ENCODE measurements at regions not wholly inside any gene's neighbourhood (a gene's known extent, or its start where the extent isn't known, plus 50 kb on each side); places are given as distances from the start of the nearest gene placed in this dataset.

- Histone ChIP-seq H3K27ac (ENCODE audit: low read depth, low read length, poor library complexity, severe bottlenecking) (no peak overlapping the region), H3K79me2 (ENCODE audit: insufficient read depth, low read length) (no peaks in the 10 kb centered on the region), H4K20me1 (ENCODE audit: insufficient read depth, low read length) (no peaks in the 10 kb centered on the region), H3K27me3 (ENCODE audit: insufficient read depth, low read length) (no peaks in the 10 kb centered on the region), H3K36me3 (ENCODE audit: insufficient read depth, low read length) (no peaks in the 10 kb centered on the region), H3K4me1 (ENCODE audit: insufficient read depth, low read length, severe bottlenecking) (no peaks in the 10 kb centered on the region), H3K4me3 (ENCODE audit: low read depth, low read length, poor library complexity, severe bottlenecking) (no peak overlapping the region), H3K9ac (ENCODE audit: low read length) (no peak overlapping the region), H2AFZ (ENCODE audit: low read length) (no peak overlapping the region), H3K9me3 (ENCODE audit: low read length) (no peaks in the 10 kb centered on the region), H3K9me2 (ENCODE audit: low read depth, low read length) (no peaks in the 10 kb centered on the region), H3F3A (ENCODE audit: insufficient read depth, low read length) (no peaks in the 10 kb centered on the region), H3K4me2 (ENCODE audit: low read length) (no peak overlapping the region)
- TF ChIP-seq EZH2 (IDR thresholded peaks at IDR 0.05; ENCODE audit: borderline replicate concordance, low read length) (no peak), CTCF (IDR thresholded peaks at IDR 0.05; ENCODE audit: low read length) (no peak)
Measured at GRCh38 chr6:27061235-27061993, 186.1 kb upstream of the PRSS16 start.

- Histone ChIP-seq H4K20me1 (ENCODE audit: insufficient read depth, low read length) (no peaks in the 10 kb centered on the region), H3K36me3 (ENCODE audit: insufficient read depth, low read length) (no peaks in the 10 kb centered on the region), H3K4me1 (ENCODE audit: insufficient read depth, low read length, severe bottlenecking) (no peaks in the 10 kb centered on the region), H3K27me3 (ENCODE audit: insufficient read depth, low read length) (no peaks in the 10 kb centered on the region), H3K4me2 (ENCODE audit: low read length) (no peak overlapping the region), H3K4me3 (ENCODE audit: low read depth, low read length, poor library complexity, severe bottlenecking) (no peak overlapping the region), H3K27ac (ENCODE audit: low read depth, low read length, poor library complexity, severe bottlenecking) (no peak overlapping the region), H3K9ac (ENCODE audit: low read length) (no peak overlapping the region), H3K9me3 (ENCODE audit: low read length) (no peaks in the 10 kb centered on the region), H3K9me2 (ENCODE audit: low read depth, low read length) (no peaks in the 10 kb centered on the region), H2AFZ (ENCODE audit: low read length) (no peak overlapping the region), H3K79me2 (ENCODE audit: insufficient read depth, low read length) (no peaks in the 10 kb centered on the region), H3F3A (ENCODE audit: insufficient read depth, low read length) (no peaks in the 10 kb centered on the region)
- TF ChIP-seq CTCF (IDR thresholded peaks at IDR 0.05; ENCODE audit: low read length) = no peak
- no peak for TF ChIP-seq EZH2 (IDR thresholded peaks at IDR 0.05; ENCODE audit: borderline replicate concordance, low read length)
Measured at GRCh38 chr6:27062755-27063154, 184.7 kb upstream of the PRSS16 start.

DNA sequence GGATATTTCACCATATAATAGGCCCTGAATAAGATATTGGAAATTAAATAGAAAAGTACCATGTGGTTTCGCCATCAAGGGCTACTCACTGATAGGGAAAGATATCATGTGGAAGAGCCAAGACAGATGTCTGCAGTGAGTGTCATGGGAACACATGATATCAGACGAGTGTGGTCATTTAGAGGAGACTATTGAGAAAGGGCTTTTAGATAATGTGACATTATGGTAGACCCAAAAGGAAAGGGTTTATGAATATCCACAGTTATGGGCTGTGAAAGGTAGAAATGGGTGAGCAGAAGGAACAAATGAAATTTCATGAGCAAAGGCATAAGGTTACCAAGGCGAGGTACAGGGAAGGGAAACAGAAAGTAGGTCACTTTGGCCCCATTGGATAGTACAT is 182.3 kb upstream of the PRSS16 start:
- Histone ChIP-seq H4K20me1 (ENCODE audit: insufficient read depth, low read length) (no peaks in the 10 kb centered on the region), H3K9me2 (ENCODE audit: low read depth, low read length) (no peaks in the 10 kb centered on the region), H3K9ac (ENCODE audit: low read length) (no peak overlapping the region), H3K79me2 (ENCODE audit: insufficient read depth, low read length) (no peaks in the 10 kb centered on the region), H2AFZ (ENCODE audit: low read length) (no peak overlapping the region), H3K27ac (ENCODE audit: low read depth, low read length, poor library complexity, severe bottlenecking) (no peak overlapping the region), H3K9me3 (ENCODE audit: low read length) (no peaks in the 10 kb centered on the region), H3K27me3 (ENCODE audit: insufficient read depth, low read length) (no peaks in the 10 kb centered on the region), H3K4me3 (ENCODE audit: low read depth, low read length, poor library complexity, severe bottlenecking) (no peak overlapping the region), H3K4me2 (ENCODE audit: low read length) (no peak overlapping the region), H3K4me1 (ENCODE audit: insufficient read depth, low read length, severe bottlenecking) (no peaks in the 10 kb centered on the region), H3K36me3 (ENCODE audit: insufficient read depth, low read length) (no peaks in the 10 kb centered on the region), H3F3A (ENCODE audit: insufficient read depth, low read length) (no peaks in the 10 kb centered on the region)
- no peak for TF ChIP-seq EZH2 (IDR thresholded peaks at IDR 0.05; ENCODE audit: borderline replicate concordance, low read length)
- TF ChIP-seq CTCF (IDR thresholded peaks at IDR 0.05; ENCODE audit: low read length) = no peak

Measured in OCI-LY1 (cell line).